ENCODE measurements at regions not wholly inside any gene's neighbourhood (a gene's known extent, or its start where the extent isn't known, plus 50 kb on each side); places are given as distances from the start of the nearest gene placed in this dataset.

DNA sequence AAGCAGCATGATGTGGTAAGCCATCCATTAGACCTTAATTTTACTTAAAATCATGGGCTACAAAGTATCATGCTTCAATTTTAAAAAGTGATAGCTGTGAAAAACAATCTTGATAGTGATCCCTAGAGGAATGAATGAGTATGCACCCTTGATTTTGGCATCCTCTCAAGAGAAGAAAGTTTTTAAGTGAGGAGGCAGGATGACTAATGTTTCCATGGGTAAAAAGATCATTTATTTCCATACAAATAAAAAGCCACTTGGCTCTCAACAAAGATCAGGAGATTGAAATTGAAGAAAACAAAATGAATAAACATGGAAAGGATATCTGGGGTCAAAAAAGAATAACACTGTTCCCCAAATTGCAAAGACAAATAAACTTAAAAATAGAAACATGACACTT is 305.4 kb downstream of the MEX3B start:
- Mint-ChIP-seq H3K9me3 (peaks cover 10% of the 10 kb centered on the region), H3K36me3 (ENCODE audit: low read depth) (peaks cover 18% of the 10 kb centered on the region), H3K27me3 (ENCODE audit: low read depth) (no peaks in the 10 kb centered on the region), H3K4me1 (no peaks in the 10 kb centered on the region), H3K4me3 (no peak overlapping the region), H3K27ac (ENCODE audit: unreplicated experiment) (no peak overlapping the region)
- no peak for DNase-seq (ENCODE audit: low read depth, low spot score)
- TF ChIP-seq, protein P1, sequence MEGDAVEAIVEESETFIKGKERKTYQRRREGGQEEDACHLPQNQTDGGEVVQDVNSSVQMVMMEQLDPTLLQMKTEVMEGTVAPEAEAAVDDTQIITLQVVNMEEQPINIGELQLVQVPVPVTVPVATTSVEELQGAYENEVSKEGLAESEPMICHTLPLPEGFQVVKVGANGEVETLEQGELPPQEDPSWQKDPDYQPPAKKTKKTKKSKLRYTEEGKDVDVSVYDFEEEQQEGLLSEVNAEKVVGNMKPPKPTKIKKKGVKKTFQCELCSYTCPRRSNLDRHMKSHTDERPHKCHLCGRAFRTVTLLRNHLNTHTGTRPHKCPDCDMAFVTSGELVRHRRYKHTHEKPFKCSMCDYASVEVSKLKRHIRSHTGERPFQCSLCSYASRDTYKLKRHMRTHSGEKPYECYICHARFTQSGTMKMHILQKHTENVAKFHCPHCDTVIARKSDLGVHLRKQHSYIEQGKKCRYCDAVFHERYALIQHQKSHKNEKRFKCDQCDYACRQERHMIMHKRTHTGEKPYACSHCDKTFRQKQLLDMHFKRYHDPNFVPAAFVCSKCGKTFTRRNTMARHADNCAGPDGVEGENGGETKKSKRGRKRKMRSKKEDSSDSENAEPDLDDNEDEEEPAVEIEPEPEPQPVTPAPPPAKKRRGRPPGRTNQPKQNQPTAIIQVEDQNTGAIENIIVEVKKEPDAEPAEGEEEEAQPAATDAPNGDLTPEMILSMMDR (conservative IDR thresholded peaks at IDR 0.05), result no peak

DNA sequence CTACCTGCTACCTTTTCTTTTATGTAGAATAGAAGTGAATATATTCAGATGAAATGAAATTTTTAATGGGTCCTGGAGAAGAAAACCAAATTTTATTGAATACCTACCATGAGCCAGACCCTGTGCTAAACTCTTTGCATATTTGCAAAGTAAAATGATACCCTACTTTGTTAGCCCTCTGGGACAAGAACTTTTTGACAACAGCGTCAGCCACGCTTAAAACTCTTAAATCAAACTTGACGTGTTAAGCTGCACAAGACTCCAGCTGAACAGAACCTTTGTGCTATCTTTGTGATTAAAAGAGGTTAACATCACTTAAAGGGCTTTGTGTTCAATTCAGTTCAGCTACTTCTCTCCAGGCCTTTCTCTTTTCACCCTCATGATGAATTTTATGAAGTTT is 316.5 kb downstream of the MEX3B start:
- no peaks in the 10 kb centered on the region for H3K27me3 Mint-ChIP-seq (ENCODE audit: low read depth)
- peaks cover 36% of the 10 kb centered on the region for H3K36me3 Mint-ChIP-seq (ENCODE audit: low read depth)
- peaks cover 13% of the 10 kb centered on the region for H3K9me3 Mint-ChIP-seq
- DNase-seq (ENCODE audit: low read depth, low spot score), result no peak
- H3K4me1 Mint-ChIP-seq, result peaks cover 12% of the 10 kb centered on the region
- no peak overlapping the region for H3K4me3 Mint-ChIP-seq
- H3K27ac Mint-ChIP-seq (ENCODE audit: unreplicated experiment), result no peak overlapping the region
- TF ChIP-seq, protein P1 (conservative IDR thresholded peaks at IDR 0.05), result no peak

DNA sequence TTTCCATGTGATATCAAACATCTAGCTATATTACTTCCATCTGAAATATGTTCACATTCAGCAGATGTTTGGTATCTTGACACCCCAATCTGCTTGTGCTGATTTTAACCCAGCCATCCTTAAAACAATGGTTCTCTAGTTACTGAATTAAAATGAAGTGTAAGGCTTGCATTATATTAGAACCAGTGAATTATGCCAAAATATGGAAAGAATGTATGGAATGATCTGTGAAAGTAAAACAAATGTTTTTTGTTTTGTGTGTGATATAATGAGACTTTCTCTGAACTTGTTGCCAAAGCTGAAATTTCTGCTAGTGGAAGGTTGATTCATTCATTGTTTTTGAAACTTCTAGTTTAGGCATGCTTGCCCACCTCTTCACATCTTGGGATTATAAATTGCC is 317.1 kb downstream of the MEX3B start:
- Mint-ChIP-seq H3K27me3 (ENCODE audit: low read depth) (no peaks in the 10 kb centered on the region), H3K9me3 (peaks cover 17% of the 10 kb centered on the region), H3K4me3 (no peak overlapping the region), H3K36me3 (ENCODE audit: low read depth) (peaks cover 41% of the 10 kb centered on the region), H3K4me1 (peaks cover 12% of the 10 kb centered on the region), H3K27ac (ENCODE audit: unreplicated experiment) (no peak overlapping the region)
- no peak for DNase-seq (ENCODE audit: low read depth, low spot score)
- TF ChIP-seq, protein P1 (conservative IDR thresholded peaks at IDR 0.05), result no peak

DNA sequence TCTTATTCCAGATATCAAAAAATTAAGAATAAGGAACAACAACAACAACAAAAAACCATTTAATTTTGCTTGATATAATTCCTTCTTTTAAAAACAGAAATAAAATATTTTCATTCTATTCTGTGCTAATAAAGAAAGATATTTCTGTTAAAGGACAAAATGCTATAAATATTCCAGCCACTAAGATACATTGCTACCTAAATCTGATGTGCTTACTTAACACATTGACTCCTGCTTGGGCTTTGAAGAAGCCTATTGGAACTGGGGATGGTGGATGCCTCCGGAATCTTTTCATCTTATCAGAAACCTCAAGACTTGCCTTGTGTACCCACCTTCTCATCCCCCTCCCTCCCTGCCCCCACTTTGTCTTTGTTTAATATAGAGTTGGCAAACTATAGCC is 320.2 kb downstream of the MEX3B start:
- Mint-ChIP-seq H3K4me3 (no peak overlapping the region), H3K9me3 (peaks cover 17% of the 10 kb centered on the region), H3K36me3 (ENCODE audit: low read depth) (peaks cover 48% of the 10 kb centered on the region), H3K4me1 (peaks cover 12% of the 10 kb centered on the region), H3K27me3 (ENCODE audit: low read depth) (no peaks in the 10 kb centered on the region), H3K27ac (ENCODE audit: unreplicated experiment) (no peak overlapping the region)
- TF ChIP-seq, protein P1 (conservative IDR thresholded peaks at IDR 0.05), result no peak
- no peak for DNase-seq (ENCODE audit: low read depth, low spot score)

DNA sequence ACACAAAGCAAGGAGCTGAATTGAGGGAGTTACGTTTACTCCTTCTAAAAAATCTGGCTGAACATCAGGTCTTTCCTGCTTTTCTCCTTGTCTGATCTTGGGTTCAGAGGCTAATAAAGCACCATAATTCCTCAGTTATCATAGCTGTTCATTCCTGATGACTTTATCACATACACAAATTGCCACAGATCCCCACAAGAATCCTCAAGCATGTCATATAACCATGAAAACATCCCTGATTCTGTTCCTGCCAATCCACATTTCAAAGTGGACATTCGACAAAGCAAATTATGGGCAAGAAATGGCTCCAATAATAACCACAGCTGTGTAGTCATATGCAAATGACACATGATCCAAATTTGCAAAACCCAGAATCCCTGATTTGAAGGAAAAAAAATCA is 321.3 kb downstream of the MEX3B start:
- TF ChIP-seq, protein P1 (conservative IDR thresholded peaks at IDR 0.05), result no peak
- H3K4me3 Mint-ChIP-seq, result no peak overlapping the region
- DNase-seq (ENCODE audit: low read depth, low spot score), result no peak
- no peak overlapping the region for H3K27ac Mint-ChIP-seq (ENCODE audit: unreplicated experiment)
- peaks cover 42% of the 10 kb centered on the region for H3K36me3 Mint-ChIP-seq (ENCODE audit: low read depth)
- H3K9me3 Mint-ChIP-seq, result peaks cover 17% of the 10 kb centered on the region
- peaks cover 8% of the 10 kb centered on the region for H3K4me1 Mint-ChIP-seq
- no peaks in the 10 kb centered on the region for H3K27me3 Mint-ChIP-seq (ENCODE audit: low read depth)

DNA sequence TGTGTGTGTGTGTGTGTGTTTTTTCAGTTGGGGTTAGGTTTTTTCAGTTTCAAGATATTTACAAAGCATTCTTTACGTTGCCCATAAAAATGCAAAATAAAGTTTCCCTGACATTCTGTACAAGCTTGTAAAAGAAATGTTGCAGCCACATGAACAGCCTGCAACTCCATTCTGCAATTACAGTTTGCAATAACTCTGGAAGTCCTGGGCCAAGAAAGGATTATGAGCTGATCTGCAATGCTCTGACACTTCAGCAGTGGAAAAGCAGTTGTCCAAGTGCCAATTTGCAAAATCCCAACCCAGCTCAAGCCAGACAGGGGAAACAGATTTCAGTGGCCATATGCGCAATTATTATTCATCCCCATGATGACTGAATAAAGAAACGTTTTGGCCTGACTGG is 322.1 kb downstream of the MEX3B start:
- TF ChIP-seq, protein P1 (conservative IDR thresholded peaks at IDR 0.05), result no peak
- no peak overlapping the region for H3K4me3 Mint-ChIP-seq
- H3K9me3 Mint-ChIP-seq, result peaks cover 17% of the 10 kb centered on the region
- DNase-seq (ENCODE audit: low read depth, low spot score), result no peak
- no peaks in the 10 kb centered on the region for H3K27me3 Mint-ChIP-seq (ENCODE audit: low read depth)
- H3K27ac Mint-ChIP-seq (ENCODE audit: unreplicated experiment), result no peak overlapping the region
- peaks cover under 1% of the 10 kb centered on the region for H3K4me1 Mint-ChIP-seq
- peaks cover 43% of the 10 kb centered on the region for H3K36me3 Mint-ChIP-seq (ENCODE audit: low read depth)

Data from neural crest cell (in vitro differentiated cells).